Skeletal muscle satellite cell (primary cell): ENCODE measurements at regions not wholly inside any gene's neighbourhood (a gene's known extent, or its start where the extent isn't known, plus 50 kb on each side); places are given as distances from the start of the nearest gene placed in this dataset.

Experiments used
- H3K27me3 ChIP-seq: 2 replicates; pipeline ENCODE4 v1.7.0; 2013; ENCODE audit warnings: low read length; ENCODE audit not compliant: control insufficient read depth, insufficient read depth
- H3K36me3 ChIP-seq: 2 replicates; pipeline ENCODE4 v1.7.0; 2013; ENCODE audit warnings: mild to moderate bottlenecking, control low read depth, low read length; ENCODE audit not compliant: insufficient read depth
- H3K4me1 ChIP-seq: 2 replicates; pipeline ENCODE4 v1.7.0; 2013; ENCODE audit warnings: low read length; ENCODE audit not compliant: control insufficient read depth, insufficient read depth
- H3K4me2 ChIP-seq: 2 replicates; pipeline ENCODE4 v1.7.0; 2013; ENCODE audit warnings: mild to moderate bottlenecking, low read length
- H3K4me3 ChIP-seq: 2 replicates; pipeline ENCODE4 v1.7.0; 2013; ENCODE audit warnings: low read length
- H3K9ac ChIP-seq: 2 replicates; pipeline ENCODE4 v1.7.0; 2013; ENCODE audit warnings: mild to moderate bottlenecking, low read depth, low read length, moderate library complexity
- H3K9me3 ChIP-seq: replicated peaks from 2 replicates; pipeline ENCODE4 v1.7.0; 2013; ENCODE audit warnings: mild to moderate bottlenecking, control low read depth, low read length

GRCh38 chr6:67887747-67888545 lies 747.1 kb upstream of the ADGRB3 start:
- no peaks in the 10 kb centered on the region for H3K4me1 ChIP-seq
- no peak overlapping the region for H3K4me3 ChIP-seq
- H3K9me3 ChIP-seq: peaks cover 13% of the 10 kb centered on the region
- no peak overlapping the region for H3K9ac ChIP-seq
- H3K36me3 ChIP-seq: no peaks in the 10 kb centered on the region
- H3K4me2 ChIP-seq: no peak overlapping the region
- H3K27me3 ChIP-seq: no peaks in the 10 kb centered on the region

GRCh38 chr6:67887419-67887746 lies 747.7 kb upstream of the ADGRB3 start:
- no peak overlapping the region for H3K4me3 ChIP-seq
- no peak overlapping the region for H3K9ac ChIP-seq
- peaks cover 13% of the 10 kb centered on the region for H3K9me3 ChIP-seq
- H3K27me3 ChIP-seq: no peaks in the 10 kb centered on the region
- H3K4me1 ChIP-seq: no peaks in the 10 kb centered on the region
- no peak overlapping the region for H3K4me2 ChIP-seq
- no peaks in the 10 kb centered on the region for H3K36me3 ChIP-seq

GRCh38 chr6:67886840-67887292 lies 748.2 kb upstream of the ADGRB3 start:
- Histone ChIP-seq H3K9me3 (peaks cover 13% of the 10 kb centered on the region), H3K4me2 (no peak overlapping the region), H3K9ac (no peak overlapping the region), H3K36me3 (no peaks in the 10 kb centered on the region), H3K4me1 (no peaks in the 10 kb centered on the region), H3K4me3 (no peak overlapping the region), H3K27me3 (no peaks in the 10 kb centered on the region)

GRCh38 chr6:67886036-67886707 lies 748.9 kb upstream of the ADGRB3 start:
- Histone ChIP-seq H3K9ac (no peak overlapping the region), H3K4me3 (no peak overlapping the region), H3K4me2 (no peak overlapping the region), H3K27me3 (no peaks in the 10 kb centered on the region), H3K4me1 (no peaks in the 10 kb centered on the region), H3K9me3 (peaks cover 13% of the 10 kb centered on the region), H3K36me3 (no peaks in the 10 kb centered on the region)

- H3K27me3 ChIP-seq: no peaks in the 10 kb centered on the region
- H3K9me3 ChIP-seq: peaks cover 13% of the 10 kb centered on the region
- H3K4me2 ChIP-seq: no peak overlapping the region
Measured at GRCh38 chr6:67885081-67886033, 749.7 kb upstream of the ADGRB3 start.

GRCh38 chr6:67884442-67884841 lies 750.6 kb upstream of the ADGRB3 start:
- no peaks in the 10 kb centered on the region for H3K36me3 ChIP-seq
- H3K27me3 ChIP-seq: no peaks in the 10 kb centered on the region
- no peak overlapping the region for H3K9ac ChIP-seq
- H3K4me1 ChIP-seq: no peaks in the 10 kb centered on the region
- H3K4me2 ChIP-seq: no peak overlapping the region
- no peak overlapping the region for H3K4me3 ChIP-seq
- H3K9me3 ChIP-seq: peaks cover 13% of the 10 kb centered on the region

More at GRCh38 chr6:67885081-67886033, 749.7 kb upstream of the ADGRB3 start:
- H3K9ac ChIP-seq: no peak overlapping the region
- no peaks in the 10 kb centered on the region for H3K36me3 ChIP-seq
- H3K4me3 ChIP-seq: no peak overlapping the region
- no peaks in the 10 kb centered on the region for H3K4me1 ChIP-seq

- no peak overlapping the region for H3K9ac ChIP-seq
- peaks cover 11% of the 10 kb centered on the region for H3K9me3 ChIP-seq
- H3K4me1 ChIP-seq: no peaks in the 10 kb centered on the region
- no peaks in the 10 kb centered on the region for H3K36me3 ChIP-seq
- no peak overlapping the region for H3K4me3 ChIP-seq
- no peaks in the 10 kb centered on the region for H3K27me3 ChIP-seq
- H3K4me2 ChIP-seq: no peak overlapping the region
Measured at GRCh38 chr6:67883500-67884366, 751.3 kb upstream of the ADGRB3 start.

GRCh38 chr6:67882436-67883311 lies 752.4 kb upstream of the ADGRB3 start:
- H3K4me3 ChIP-seq: no peak overlapping the region
- H3K27me3 ChIP-seq: no peaks in the 10 kb centered on the region
- H3K9ac ChIP-seq: no peak overlapping the region
- no peak overlapping the region for H3K4me2 ChIP-seq
- peaks cover 3% of the 10 kb centered on the region for H3K9me3 ChIP-seq
- no peaks in the 10 kb centered on the region for H3K4me1 ChIP-seq
- H3K36me3 ChIP-seq: no peaks in the 10 kb centered on the region

GRCh38 chr6:67881706-67882065 lies 753.4 kb upstream of the ADGRB3 start:
- no peaks in the 10 kb centered on the region for H3K27me3 ChIP-seq
- H3K9me3 ChIP-seq: no peaks in the 10 kb centered on the region
- no peak overlapping the region for H3K9ac ChIP-seq
- H3K4me3 ChIP-seq: no peak overlapping the region
- no peaks in the 10 kb centered on the region for H3K4me1 ChIP-seq
- H3K36me3 ChIP-seq: no peaks in the 10 kb centered on the region
- no peak overlapping the region for H3K4me2 ChIP-seq
